ENCODE measurements at regions not wholly inside any gene's neighbourhood (a gene's known extent, or its start where the extent isn't known, plus 50 kb on each side); places are given as distances from the start of the nearest gene placed in this dataset.

DNA sequence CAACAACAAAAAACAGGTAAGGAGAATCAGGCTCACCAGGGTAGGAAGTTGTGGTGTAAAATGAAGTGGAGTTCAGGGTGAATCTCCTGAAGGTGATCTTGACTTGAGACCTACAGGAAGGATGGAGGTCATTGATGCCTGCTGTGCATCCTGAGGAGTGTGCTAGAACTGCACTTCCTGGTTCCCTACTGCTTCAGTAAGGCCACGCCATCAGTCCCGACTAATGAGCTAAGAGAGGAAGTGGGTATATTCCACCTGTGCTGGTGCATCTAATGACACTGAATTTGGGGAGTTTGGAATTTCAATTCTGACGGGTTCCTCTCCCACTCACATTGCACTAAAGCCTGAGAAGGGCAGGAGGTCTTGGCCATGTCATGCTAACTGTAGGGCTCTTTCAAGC, 349.3 kb upstream of the SLC14A2 start:
- no peak for DNase-seq (ENCODE audit: low read depth)

DNA sequence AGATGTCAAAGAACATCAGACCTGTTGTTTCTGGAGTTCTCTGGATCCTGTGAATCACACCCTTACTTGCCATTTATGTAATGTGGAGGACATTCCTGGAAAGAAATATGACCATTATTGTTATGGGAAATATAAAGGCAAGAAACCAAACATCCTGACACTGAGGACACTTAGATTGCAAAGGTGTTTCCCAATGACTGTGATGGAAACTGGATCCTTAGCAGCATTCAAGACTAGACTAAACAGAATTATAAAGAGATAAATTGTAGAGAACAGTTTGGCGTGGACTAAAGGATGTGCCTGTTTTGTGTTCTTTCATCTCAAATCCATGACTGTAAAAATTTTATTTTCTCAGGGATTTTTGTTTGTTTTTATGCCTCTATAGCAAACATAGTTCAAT, 347.7 kb upstream of the SLC14A2 start:
- no peak for DNase-seq (ENCODE audit: low read depth)

DNA sequence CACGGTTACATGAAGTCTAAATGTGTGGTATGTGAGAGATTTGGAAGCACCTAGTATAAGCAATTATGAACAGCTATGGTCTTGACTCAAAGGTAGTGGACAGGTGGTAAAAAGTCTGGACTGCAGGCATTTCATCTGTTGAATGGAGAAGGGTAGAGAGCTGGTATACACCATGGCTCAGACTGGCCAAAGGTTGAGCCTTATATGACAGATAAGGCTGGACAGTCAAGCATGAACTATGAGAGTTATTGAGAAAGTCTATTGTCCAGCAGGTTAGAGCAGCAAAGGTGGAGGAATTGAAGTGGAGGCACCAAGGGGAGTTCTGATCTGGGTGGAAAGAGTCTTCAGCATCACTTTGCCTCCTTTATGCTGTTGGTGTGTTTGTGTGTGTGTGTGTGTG, 346.7 kb upstream of the SLC14A2 start:
- no peak for DNase-seq (ENCODE audit: low read depth)

DNA sequence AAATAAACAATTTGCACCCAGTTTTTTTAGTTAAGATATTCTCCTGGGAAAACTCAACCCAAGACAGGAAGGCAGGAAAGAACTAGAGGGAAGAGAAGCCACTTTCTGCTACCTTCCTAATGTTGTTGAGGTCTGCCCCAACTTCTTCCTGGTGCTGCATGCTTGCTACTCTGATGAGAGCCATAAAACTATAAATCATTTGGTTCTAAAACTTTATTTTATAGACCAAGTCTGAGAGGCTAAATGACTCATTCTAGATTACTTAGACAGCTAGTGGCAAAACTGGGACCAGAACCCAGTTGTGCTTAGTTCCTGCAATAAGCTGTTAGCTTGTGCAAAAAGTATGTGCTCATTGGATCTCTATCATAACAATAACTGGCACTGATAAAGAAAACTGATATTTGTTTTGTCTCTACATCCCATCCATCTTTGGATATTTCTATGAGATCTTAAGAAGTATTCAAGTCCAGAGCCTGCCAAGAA, 344.9 kb upstream of the SLC14A2 start:
- DNase-seq (ENCODE audit: low read depth), result no peak

DNA sequence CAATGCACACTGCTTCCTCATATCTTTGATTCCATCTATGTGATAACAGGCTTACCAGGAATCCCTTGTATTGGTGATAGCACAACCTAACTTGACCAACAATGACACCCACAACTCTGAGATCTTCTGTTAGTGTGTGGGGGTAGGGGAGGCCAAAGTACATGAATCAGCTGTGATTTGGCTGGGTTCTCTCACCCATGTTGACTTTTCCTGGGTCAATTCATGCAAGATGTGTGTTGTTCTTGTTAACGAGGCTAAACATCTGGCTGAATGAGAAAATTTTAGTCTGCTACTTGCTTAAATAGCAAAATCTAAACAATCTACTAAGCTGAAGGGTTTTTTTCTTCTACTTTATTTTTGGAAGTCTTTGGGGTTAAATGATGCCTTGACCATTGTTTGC, 341.2 kb upstream of the SLC14A2 start:
- DNase-seq (ENCODE audit: low read depth), result no peak

DNA sequence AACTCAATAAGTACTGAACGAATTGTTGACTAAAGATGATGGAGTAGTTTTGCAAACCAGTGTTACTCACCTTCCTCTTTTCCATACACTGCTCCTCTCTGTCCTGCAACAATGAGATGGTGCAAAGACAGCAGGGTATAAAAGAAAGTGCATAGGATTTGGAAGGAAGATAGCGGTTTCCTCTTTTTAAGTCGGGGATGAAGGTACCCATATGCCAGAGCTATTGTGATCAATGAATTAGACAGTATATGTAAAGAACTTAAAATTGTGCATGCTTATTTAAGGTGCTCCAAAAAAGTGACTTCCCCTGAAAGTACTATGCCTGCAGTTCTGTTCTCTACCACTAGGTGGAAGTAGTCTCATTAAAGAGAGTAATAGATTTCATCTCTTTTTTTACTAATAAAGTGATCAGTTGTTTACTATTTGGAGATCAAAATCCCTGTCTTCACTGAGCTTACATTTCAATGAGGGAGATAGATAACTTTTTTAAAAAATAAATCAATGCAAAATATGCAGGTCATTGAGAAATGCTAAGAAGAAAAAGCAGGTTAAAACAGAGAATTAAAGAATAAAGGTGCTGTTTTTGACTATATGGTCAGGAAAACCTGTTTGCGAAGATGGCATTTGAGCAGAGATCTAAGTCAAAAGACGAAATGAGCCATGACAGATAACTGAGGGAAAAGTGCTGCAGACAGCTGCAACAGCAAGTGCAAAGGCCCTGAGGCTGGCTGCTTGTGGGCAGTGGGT, 339.7 kb upstream of the SLC14A2 start:
- DNase-seq (ENCODE audit: low read depth), result no peak

DNA sequence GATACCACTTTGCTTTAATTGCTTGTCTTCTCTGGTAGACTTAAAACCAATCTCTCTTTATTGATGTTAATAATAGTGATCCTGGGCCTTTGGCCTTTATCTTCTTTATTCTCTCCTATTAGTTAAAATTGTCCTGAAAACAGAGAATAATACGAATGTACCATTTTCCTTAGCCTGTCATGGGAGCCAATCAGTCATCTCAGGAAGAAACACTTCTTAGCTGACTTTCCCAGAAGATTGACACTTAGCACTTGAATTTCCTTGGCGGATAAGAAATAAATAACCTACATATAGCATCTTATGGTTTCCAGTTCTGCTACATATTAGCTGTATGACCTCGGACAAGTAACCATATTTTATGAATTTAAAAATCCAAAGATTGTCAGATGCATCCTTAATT, 338.4 kb upstream of the SLC14A2 start:
- no peak for DNase-seq (ENCODE audit: low read depth)

DNA sequence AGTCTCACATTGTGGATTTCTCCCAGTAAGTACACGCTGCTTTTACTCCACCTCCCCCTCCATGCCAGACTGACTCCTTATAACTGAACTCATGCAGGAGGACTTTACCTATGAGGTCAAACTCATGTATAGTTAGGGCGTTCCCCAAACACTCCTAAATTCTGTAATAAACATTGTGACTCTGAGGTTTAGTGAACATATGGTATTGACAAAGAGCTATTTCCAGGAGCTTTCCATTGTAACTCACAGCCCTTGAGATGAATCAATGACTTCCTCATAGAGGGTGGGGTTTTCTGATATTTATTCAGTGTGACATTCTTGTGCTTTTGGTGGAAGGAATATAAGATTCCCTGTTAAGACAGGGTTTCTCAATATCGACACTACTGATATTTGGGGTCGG, 337.4 kb upstream of the SLC14A2 start:
- DNase-seq (ENCODE audit: low read depth), result no peak

DNA sequence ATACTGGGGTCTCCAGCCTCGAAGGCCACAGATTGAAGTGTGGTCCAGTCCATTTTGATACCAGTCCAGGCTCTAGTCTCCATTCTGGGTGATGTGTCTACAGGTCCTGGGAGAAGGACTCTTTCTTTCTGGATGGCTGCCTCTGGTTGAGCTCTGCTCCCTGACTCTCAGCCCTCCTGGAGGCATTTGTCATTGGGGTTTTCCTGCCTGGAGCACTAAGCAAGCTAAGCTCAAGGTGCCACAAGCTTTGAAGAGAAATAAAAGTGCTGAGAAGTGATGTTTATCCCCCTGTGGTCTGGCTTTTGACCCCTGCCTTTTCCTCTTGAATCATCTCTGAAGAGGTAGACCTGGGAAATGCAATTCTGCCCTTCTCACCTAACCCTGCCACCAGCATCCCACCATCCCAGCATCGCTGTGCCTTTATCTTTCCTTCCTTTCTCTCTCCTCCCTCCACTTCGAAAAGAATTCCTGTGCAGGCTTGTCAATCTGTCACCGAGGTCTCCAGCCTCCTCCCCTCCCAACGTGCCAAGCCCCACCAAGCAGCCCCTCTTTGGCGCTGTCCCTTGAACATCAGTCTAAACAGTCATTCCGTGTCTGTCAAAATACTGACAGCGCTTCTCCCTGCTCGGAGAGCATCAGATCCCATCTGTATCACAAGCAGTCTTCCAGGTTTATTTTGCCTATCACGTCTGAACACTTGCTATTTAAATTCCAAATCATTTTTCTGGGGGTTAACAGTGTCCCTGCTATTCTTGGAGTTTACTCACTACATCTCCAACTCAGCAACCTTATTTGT, 334.6 kb upstream of the SLC14A2 start:
- no peak for DNase-seq (ENCODE audit: low read depth)

DNA sequence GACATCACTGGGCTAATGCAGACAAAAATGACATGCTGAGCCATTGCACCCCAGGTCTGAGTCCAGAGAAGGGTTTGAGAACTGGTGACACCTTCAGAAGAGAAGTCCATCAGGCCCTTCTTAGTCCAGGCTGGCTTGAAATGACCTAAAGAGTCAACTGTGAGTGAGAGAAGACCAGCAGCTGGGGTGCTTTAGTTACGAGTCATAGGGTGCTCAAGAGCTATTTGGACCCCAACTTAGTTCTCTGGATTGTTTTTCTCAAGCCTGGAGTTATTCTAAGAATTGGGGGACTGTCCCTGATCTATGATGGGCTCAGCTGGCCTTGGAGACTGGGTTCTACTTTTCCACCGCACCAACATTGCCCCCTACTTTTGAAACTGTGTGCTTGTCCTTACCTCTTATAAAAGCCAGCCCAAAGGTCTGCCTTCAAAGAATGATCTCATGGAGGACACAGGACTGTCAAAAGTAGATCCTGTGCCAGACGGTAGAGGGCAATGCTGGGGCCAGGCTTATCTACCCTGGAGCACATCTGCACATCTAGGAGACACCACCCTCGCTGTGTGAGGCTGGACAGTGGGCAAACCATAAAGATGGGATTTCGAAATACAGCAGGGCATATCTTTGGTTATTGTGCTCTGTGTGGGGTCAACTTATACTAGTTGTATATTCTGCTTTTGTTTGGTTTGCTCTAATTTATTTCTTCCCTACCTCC, 333.0 kb upstream of the SLC14A2 start:
- no peak for DNase-seq (ENCODE audit: low read depth)

DNA sequence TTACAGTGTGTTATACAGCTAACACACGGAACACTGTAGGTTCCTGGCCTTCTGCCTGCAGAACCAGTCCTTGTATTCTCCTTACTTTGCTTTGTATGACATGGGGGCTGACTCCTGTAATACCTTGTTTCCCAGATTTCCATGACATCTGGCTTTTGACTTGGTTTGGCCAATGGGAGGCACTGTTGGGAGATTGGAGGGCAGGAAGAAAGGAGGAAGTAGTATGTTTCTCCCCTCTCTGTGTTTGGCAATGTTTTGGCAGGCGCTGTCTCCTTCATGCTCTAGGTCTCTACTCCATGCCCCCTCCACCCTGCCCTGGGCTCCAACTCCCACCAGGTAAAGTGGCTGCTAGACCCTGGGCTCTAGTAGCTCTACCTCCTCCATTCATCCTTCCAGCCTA, 331.1 kb upstream of the SLC14A2 start:
- no peak for DNase-seq (ENCODE audit: low read depth)

DNA sequence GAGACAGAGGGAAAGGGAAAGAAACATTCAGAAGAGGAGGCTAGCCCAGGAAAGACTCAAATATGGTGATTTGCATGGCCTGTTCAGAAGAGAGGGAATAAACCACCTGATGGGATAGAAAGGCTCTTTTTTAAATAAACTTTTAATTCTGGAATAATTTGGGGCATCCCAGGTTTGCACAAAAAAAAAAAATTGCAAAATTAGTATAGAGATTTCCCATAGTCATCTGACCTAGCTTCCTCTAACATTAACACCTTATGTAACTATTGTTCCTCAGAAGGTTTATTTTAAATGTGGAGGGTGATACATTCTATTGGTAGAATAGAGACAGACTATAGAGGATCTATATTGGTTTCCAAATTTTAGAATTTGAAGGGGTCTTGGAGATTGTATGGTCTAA, 330.4 kb upstream of the SLC14A2 start:
- no peak for DNase-seq (ENCODE audit: low read depth)

DNA sequence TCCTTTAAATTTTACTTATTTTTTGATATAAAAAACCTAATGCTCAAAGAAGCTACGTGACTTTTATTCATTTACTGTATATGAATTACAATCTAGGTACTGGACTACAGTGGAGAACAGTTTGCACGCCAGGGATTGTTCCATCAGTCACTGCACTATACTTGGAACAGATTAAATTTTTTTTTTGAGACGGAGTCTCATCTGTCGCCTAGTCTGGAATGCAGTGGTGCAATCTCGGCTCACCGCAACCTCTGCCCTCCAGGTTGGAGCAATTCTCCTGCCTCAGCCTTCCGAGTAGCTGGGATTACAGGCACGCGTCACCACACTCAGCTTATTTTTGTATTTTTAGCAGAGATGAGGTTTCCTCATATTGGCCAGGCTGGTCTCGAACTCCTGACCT, 330.0 kb upstream of the SLC14A2 start:
- no peak for DNase-seq (ENCODE audit: low read depth)

DNA sequence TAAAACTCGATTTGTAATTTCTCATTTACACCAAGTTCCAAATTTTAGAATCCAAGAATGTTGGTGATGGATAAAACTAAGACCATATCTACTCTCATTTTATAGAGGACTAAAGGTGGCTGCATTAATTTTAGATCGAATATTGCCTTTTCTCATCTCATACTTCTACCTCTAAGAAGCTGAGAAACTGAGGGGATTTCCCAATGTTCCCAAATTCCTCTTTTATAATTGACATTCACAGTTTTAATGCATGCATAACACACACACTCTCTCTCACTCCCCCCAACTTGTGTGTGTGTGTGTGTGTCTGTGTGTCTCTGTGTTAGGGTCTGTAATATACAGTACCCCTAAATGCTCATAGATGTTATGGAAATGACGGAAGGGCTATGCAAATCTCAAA, 328.8 kb upstream of the SLC14A2 start:
- DNase-seq (ENCODE audit: low read depth), result no peak

DNA sequence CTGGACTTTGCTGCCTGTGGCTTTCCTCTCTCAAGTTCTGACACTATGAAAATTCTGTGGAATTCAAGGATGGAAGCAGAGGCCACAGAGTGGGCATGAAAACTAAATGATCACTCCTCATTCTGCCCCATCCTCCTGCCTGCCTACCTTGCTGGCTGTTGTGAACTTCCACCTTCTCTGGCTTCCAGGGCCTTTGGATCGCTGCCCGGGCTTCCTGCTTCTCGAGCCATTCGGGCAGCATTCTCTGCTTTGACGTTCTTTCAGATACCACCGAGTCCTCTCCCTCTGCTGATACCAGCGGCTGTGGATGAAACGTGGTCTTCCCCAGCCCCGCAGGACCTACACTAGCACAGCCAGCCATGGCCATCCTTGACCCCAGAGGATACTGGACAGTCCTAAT, 327.7 kb upstream of the SLC14A2 start:
- no peak for DNase-seq (ENCODE audit: low read depth)

DNA sequence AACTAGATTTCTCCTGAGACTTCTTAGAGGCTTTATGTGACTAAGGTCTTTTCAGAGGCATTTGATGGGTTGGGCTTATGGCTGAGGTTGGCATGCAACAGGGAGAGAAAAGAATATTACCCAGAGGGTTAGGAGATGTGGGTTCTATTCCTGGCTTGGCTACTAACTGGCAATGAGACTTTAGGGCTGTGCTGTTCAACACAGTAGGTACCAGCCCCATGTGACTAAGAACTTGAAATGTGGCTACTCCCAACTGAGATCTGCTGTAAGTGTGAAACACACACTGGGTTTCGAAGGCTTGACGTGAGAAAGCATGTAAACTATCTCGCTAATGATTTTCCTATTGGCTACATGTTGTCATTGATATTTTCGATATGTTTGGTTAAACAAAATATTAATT, 324.9 kb upstream of the SLC14A2 start:
- no peak for DNase-seq (ENCODE audit: low read depth)

DNA sequence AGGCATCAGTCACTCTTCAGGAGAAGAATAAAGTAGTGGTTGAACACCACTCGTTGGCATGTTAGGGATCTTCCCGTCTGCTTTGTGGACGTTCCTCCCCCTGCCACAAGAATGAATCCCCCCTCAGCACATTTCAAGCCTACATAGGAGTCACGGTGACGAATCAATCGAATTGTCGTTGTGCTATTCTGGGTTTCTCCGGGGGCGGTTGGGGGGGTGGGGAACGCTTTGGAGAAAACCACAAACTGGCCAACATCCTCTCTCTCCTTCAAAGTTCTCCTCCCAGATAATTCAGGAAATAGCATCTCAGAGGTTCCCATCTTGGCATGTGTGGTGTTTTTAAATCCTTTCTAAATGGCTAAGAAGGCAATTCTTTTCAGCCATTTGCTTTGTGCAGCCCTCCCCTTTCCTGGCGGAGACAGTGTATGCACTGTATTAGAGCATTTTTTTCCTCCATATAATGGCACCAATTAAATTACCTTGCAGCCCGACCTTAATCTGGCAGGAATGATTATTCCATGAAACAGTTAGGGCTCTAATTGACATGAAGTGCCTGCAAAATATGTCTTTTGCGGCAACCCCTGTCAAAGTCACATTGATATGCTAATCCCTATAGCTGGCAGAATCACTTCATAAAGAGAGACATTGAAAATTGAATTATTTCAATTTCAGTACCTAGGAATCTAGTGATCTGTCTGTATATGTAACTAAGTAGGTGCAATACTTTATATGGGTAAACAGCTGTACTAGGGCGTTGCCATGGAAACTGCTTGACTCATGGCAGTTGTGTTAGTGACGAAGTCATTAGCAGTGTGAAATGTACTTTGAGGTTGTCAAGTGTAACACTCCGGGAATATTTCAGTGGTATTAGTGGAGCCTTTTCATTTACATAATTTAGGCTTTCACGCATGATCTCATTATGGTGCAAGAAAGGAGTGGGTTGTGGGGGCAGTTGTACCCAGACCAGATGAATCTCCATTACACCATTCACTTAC, 323.4 kb upstream of the SLC14A2 start:
- no peak for DNase-seq (ENCODE audit: low read depth)

DNA sequence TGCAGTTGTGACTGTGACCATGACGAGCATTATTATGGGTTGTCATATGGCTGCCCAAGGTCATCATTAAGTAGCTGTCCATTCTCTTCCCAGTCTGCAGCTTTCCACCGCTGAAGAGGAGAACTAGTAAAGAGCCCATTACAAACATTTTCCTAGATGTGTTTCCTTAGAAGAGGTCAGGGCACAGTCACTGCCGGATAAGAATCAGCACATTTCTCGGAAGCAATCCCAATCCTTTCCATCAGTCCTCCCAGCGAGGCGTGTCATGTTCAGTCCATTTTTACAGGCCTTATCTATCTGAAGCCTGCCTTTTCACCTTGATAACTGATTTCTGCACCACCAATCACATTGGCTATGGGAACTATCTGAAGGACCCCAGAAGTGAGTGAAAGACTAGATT, 319.9 kb upstream of the SLC14A2 start:
- no peak for DNase-seq (ENCODE audit: low read depth)

DNA sequence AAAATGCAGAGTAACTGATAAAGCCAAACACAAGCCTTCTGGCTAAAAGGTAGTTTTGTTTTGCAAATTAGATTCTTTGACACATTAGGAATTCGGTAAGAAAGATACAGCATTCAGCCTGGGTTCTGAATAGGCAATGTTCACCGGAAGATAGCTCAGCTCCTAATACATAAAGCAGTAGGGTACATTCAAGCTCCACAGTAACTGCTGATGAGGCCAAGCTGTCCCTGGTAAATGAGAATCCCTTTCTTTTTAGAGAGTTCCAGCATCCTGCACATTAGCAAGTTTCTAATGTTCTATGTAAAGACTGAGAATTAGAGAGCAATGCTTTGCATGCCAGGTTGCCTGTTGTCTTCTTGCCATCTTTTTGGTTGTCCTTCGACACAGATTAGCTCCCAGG, 316.3 kb upstream of the SLC14A2 start:
- no peak for DNase-seq (ENCODE audit: low read depth)

DNA sequence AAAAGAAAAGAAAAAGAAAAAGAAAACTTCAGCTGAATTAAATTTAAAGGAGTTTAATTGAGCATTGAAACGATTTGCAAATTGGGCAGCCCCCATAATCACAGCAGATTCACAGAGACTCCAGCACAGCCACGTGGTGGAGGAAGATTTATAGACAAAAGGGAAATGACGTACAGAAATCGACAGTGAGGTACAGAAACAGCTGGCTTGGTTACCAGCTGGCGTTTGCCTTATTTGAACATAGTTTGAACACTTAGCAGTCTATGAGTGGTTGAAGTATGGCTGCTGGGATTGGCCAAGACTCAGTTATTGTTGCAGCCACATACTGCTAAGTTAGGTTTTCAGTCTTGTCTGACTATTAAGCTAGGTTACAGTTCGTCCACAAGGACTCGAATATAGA, 312.2 kb upstream of the SLC14A2 start:
- no peak for DNase-seq (ENCODE audit: low read depth)

DNA sequence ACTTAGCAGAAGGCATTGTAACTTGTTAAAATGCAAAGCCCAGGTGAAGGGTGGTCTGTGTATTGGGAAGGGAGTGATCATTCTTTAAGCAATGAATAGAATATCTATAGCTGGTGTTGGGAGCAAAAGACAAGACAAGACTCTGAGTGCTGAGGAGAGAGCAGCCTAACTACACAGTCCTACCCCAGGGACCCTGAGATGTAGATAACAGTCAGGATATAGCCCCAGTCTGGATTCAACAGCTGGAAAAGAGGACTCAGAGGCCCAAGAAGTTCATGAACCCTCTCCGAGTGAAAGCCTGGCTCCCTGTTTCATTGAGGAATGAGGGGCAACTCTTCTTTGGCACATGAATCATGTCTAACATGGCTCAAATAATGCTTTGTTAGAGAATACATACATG, 310.7 kb upstream of the SLC14A2 start:
- no peak for DNase-seq (ENCODE audit: low read depth)
